Myocyte (in vitro differentiated cells): ENCODE measurements at regions not wholly inside any gene's neighbourhood (a gene's known extent, or its start where the extent isn't known, plus 50 kb on each side); places are given as distances from the start of the nearest gene placed in this dataset.
"Not testable (repeated sequence)": the region's sequence is repeated elsewhere in the genome, so short reads cannot be mapped to it uniquely, and the experiment has no call there.

Experiments used
- DNase-seq: peaks from one replicate; pipeline ENCODE4 v3.0.0-alpha.2; 2012; ENCODE audit warnings: low read depth

GRCh38 chr5:156019571-156020180, 307.3 kb upstream of the SGCD start:
- no peak for DNase-seq

GRCh38 chr5:156020647-156021046, 306.3 kb upstream of the SGCD start:
- no peak for DNase-seq

GRCh38 chr5:156021866-156022265, 305.1 kb upstream of the SGCD start:
- DNase-seq = no peak

GRCh38 chr5:156025656-156026055, 301.3 kb upstream of the SGCD start:
- DNase-seq = no peak

- DNase-seq = no peak
These were observed 295.8 kb upstream of the SGCD start for GRCh38 chr5:156031181-156031580.

- DNase-seq = no peak
These were observed 290.3 kb upstream of the SGCD start for GRCh38 chr5:156036640-156037039.

GRCh38 chr5:156037151-156037909, 289.6 kb upstream of the SGCD start:
- no peak for DNase-seq

GRCh38 chr5:156042726-156043125, 284.2 kb upstream of the SGCD start:
- DNase-seq = no peak

- DNase-seq = no peak
These were observed 283.6 kb upstream of the SGCD start for GRCh38 chr5:156043351-156043750.

- DNase-seq = no peak
These were observed 275.0 kb upstream of the SGCD start for GRCh38 chr5:156051972-156052371.

GRCh38 chr5:156052656-156053055, 274.3 kb upstream of the SGCD start:
- DNase-seq = no peak

GRCh38 chr5:156053056-156053455, 273.9 kb upstream of the SGCD start:
- DNase-seq = no peak

GRCh38 chr5:156076912-156077311, 250.1 kb upstream of the SGCD start:
- no peak for DNase-seq

GRCh38 chr5:156087577-156088110, 239.3 kb upstream of the SGCD start:
- no peak for DNase-seq

- DNase-seq = not testable (repeated sequence)
These were observed 236.7 kb upstream of the SGCD start for GRCh38 chr5:156089955-156090940.

GRCh38 chr5:156093024-156093423, 233.9 kb upstream of the SGCD start:
- DNase-seq = no peak

GRCh38 chr5:156094001-156094400, 233.0 kb upstream of the SGCD start:
- DNase-seq = no peak

- DNase-seq = no peak
These were observed 231.2 kb upstream of the SGCD start for GRCh38 chr5:156095709-156096241.

GRCh38 chr5:156096259-156096658, 230.7 kb upstream of the SGCD start:
- DNase-seq = no peak

- no peak for DNase-seq
These were observed 223.6 kb upstream of the SGCD start for GRCh38 chr5:156103155-156103885.
